WERI-Rb-1 (cell line): ENCODE measurements at regions not wholly inside any gene's neighbourhood (a gene's known extent, or its start where the extent isn't known, plus 50 kb on each side); places are given as distances from the start of the nearest gene placed in this dataset.

Experiments used
- DNase-seq: peaks from one replicate; pipeline ENCODE4 v3.0.0-alpha.2; 2020
- H3K27ac ChIP-seq: fragments of 250-450 bp; sonication (Bioruptor Pico); 2 replicates; pipeline ENCODE4 v1.5.1; 2020; ENCODE audit warnings: mild to moderate bottlenecking, moderate library complexity
- H3K27me3 ChIP-seq: fragments of 250-450 bp; sonication (Bioruptor Pico); 2 replicates; pipeline ENCODE4 v1.5.1; 2021; ENCODE audit warnings: mild to moderate bottlenecking, low read depth, moderate library complexity; ENCODE audit not compliant: insufficient read depth, severe bottlenecking
- H3K36me3 ChIP-seq: fragments of 250-450 bp; sonication (Bioruptor Pico); 2 replicates; pipeline ENCODE4 v1.5.1; 2020; ENCODE audit warnings: mild to moderate bottlenecking, moderate library complexity
- H3K4me3 ChIP-seq: 2 replicates; pipeline ENCODE4 v1.5.1; 2011; ENCODE audit warnings: low read depth, mild to moderate bottlenecking, control low read depth, low read length
- H3K9me3 ChIP-seq: fragments of 250-450 bp; sonication (Bioruptor Pico); 2 replicates; pipeline ENCODE4 v1.5.1; 2021; ENCODE audit warnings: mild to moderate bottlenecking, moderate library complexity; ENCODE audit not compliant: severe bottlenecking
- CTCF ChIP-seq: IDR thresholded peaks from 2 replicates; pipeline ENCODE4 v1.5.1; 2011; ENCODE audit warnings: low read depth, mild to moderate bottlenecking, control low read depth, inconsistent platforms, low read length

- H3K9me3 ChIP-seq = no peaks in the 10 kb centered on the region
- H3K36me3 ChIP-seq = no peaks in the 10 kb centered on the region
- no peak for DNase-seq
- no peak overlapping the region for H3K27ac ChIP-seq
- no peak for TF ChIP-seq CTCF
- H3K4me3 ChIP-seq = no peak overlapping the region
- H3K27me3 ChIP-seq = no peaks in the 10 kb centered on the region
Measured at GRCh38 chr13:99867535-99868257, 103.9 kb downstream of the ZIC5 start.

GRCh38 chr13:99866781-99867180 lies 104.8 kb downstream of the ZIC5 start:
- H3K36me3 ChIP-seq = no peaks in the 10 kb centered on the region
- H3K27ac ChIP-seq = no peak overlapping the region
- no peaks in the 10 kb centered on the region for H3K27me3 ChIP-seq
- no peak for TF ChIP-seq CTCF
- no peak for DNase-seq
- H3K9me3 ChIP-seq = no peaks in the 10 kb centered on the region
- no peak overlapping the region for H3K4me3 ChIP-seq

GRCh38 chr13:99865420-99865930 lies 106.1 kb downstream of the ZIC5 start:
- Histone ChIP-seq H3K27ac (no peak overlapping the region), H3K36me3 (no peaks in the 10 kb centered on the region), H3K9me3 (no peaks in the 10 kb centered on the region), H3K27me3 (no peaks in the 10 kb centered on the region), H3K4me3 (no peak overlapping the region)
- no peak for TF ChIP-seq CTCF
- DNase-seq = no peak

GRCh38 chr13:99864627-99864990 lies 107.0 kb downstream of the ZIC5 start:
- Histone ChIP-seq H3K9me3 (no peaks in the 10 kb centered on the region), H3K4me3 (no peak overlapping the region), H3K36me3 (no peaks in the 10 kb centered on the region), H3K27me3 (no peaks in the 10 kb centered on the region), H3K27ac (no peak overlapping the region)
- no peak for TF ChIP-seq CTCF
- DNase-seq = no peak

GRCh38 chr13:99863789-99864626 lies 107.6 kb downstream of the ZIC5 start:
- H3K36me3 ChIP-seq = no peaks in the 10 kb centered on the region
- no peak for DNase-seq
- no peaks in the 10 kb centered on the region for H3K9me3 ChIP-seq
- no peak overlapping the region for H3K27ac ChIP-seq
- H3K4me3 ChIP-seq = no peak overlapping the region
- H3K27me3 ChIP-seq = no peaks in the 10 kb centered on the region
- no peak for TF ChIP-seq CTCF
